Astrocyte (in vitro differentiated cells and primary cell): ENCODE measurements at regions not wholly inside any gene's neighbourhood (a gene's known extent, or its start where the extent isn't known, plus 50 kb on each side); places are given as distances from the start of the nearest gene placed in this dataset.

ENCODE experiments used
- EZH2 ChIP-seq: IDR thresholded peaks from 2 replicates; pipeline ENCODE4 v1.6.1; 2012; ENCODE audit warnings: mild to moderate bottlenecking, low read length, inconsistent platforms; ENCODE audit not compliant: insufficient read depth
- TF ChIP-seq, protein P1 (sequence below): IDR thresholded peaks from 2 replicates; pipeline ENCODE4 v1.5.1; 2011; ENCODE audit warnings: low read depth, mild to moderate bottlenecking, inconsistent platforms, low read length, moderate library complexity; ENCODE audit not compliant: insufficient read depth

DNA sequence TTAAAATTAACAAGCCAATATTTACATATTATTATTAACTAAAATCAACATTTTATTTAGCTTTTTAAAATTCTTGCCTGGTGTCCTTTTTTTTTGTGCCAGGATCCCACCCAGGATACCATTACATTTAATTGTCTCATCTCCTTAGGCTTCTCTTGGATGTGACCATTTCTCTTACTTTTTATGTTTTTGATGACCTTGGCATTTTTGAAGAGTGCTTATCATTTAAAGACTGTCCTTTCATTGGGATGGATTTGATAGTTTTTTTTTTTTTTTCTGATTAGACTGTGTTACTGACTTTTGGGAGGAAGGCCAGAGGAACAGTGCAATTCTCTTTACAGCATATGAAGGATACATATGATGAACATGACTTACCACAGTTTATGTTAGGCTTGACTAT, 181.4 kb upstream of the SMIM30 start:
- TF ChIP-seq, protein P1, sequence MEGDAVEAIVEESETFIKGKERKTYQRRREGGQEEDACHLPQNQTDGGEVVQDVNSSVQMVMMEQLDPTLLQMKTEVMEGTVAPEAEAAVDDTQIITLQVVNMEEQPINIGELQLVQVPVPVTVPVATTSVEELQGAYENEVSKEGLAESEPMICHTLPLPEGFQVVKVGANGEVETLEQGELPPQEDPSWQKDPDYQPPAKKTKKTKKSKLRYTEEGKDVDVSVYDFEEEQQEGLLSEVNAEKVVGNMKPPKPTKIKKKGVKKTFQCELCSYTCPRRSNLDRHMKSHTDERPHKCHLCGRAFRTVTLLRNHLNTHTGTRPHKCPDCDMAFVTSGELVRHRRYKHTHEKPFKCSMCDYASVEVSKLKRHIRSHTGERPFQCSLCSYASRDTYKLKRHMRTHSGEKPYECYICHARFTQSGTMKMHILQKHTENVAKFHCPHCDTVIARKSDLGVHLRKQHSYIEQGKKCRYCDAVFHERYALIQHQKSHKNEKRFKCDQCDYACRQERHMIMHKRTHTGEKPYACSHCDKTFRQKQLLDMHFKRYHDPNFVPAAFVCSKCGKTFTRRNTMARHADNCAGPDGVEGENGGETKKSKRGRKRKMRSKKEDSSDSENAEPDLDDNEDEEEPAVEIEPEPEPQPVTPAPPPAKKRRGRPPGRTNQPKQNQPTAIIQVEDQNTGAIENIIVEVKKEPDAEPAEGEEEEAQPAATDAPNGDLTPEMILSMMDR, result no peak
- no peak for TF ChIP-seq EZH2
